Activated CD8-positive, alpha-beta T cell treated with anti-CD3 and anti-CD28 coated beads, Interleukin-2, amount 10 ng/mL, durations not matched to agents 7 days and 5 days (primary cell): ENCODE measurements at regions not wholly inside any gene's neighbourhood (a gene's known extent, or its start where the extent isn't known, plus 50 kb on each side); places are given as distances from the start of the nearest gene placed in this dataset.

ENCODE experiments used
- ATAC-seq: fragments of 150-1000 bp; cut with Tn5 transposase; one replicate; pipeline ENCODE4 v1.10.0; 2021; ENCODE audit warnings: moderate library complexity
- CTCF ChIA-PET: fragments of 350-600 bp; sonication (Branson Sonifier 250); formaldehyde crosslinking; loops from one replicate; lab custom pipeline; 2021; ENCODE audit warnings: antibody characterized with exemption; lab: Charles Lee
- POLR2A ChIA-PET: fragments of 350-600 bp; sonication (Branson Sonifier 250); formaldehyde crosslinking; loops from one replicate; lab custom pipeline; 2021; ENCODE audit warnings: antibody characterized with exemption; lab: Charles Lee
- DNase-seq: peaks from one replicate; pipeline ENCODE4 v3.0.0-alpha.2; 2020
- H3K27ac Mint-ChIP-seq: one replicate; pipeline ENCODE4 v1.8.0; 2021; ENCODE audit warnings: mild to moderate bottlenecking, mixed read lengths
- H3K27me3 Mint-ChIP-seq: one replicate; pipeline ENCODE4 v1.8.0; 2021; ENCODE audit warnings: low read depth, mixed read lengths
- H3K36me3 Mint-ChIP-seq: one replicate; pipeline ENCODE4 v1.8.0; 2021; ENCODE audit warnings: low read depth, mixed read lengths
- H3K4me1 Mint-ChIP-seq: one replicate; pipeline ENCODE4 v1.8.0; 2021; ENCODE audit warnings: low read depth, mixed read lengths
- H3K4me3 Mint-ChIP-seq: one replicate; pipeline ENCODE4 v1.8.0; 2021; ENCODE audit warnings: mild to moderate bottlenecking, mixed read lengths
- H3K9me3 Mint-ChIP-seq: one replicate; pipeline ENCODE4 v1.8.0; 2022; ENCODE audit warnings: mixed read lengths; ENCODE audit not compliant: insufficient read depth

DNA sequence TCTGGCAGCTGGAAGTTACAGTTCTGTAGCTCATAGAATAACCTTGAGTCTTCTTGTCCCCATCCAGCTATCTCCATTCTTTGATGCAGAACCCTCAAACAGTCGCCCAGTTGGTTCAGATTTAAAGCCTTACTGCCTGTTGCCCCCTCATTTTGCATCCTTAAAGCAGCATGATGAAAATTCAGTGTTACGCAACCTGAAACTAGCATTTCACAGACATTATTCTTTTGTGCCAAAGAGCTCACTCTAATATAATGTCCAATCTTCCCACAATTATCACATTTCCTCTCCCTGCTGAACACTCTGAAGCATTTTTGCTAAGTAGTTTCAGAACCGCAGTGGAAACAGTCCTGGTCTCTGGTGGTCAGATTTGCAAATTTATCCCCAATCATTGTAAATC lies 318.0 kb downstream of the PSAT1 start:
- DNase-seq (no peak), ATAC-seq (no peak)
- Mint-ChIP-seq H3K4me1 (no peaks in the 10 kb centered on the region), H3K27ac (no peak overlapping the region), H3K27me3 (no peaks in the 10 kb centered on the region), H3K36me3 (no peaks in the 10 kb centered on the region), H3K4me3 (no peak overlapping the region), H3K9me3 (no peaks in the 10 kb centered on the region)
- CTCF ChIA-PET, result no interaction called here
- POLR2A ChIA-PET, result no interaction called here

DNA sequence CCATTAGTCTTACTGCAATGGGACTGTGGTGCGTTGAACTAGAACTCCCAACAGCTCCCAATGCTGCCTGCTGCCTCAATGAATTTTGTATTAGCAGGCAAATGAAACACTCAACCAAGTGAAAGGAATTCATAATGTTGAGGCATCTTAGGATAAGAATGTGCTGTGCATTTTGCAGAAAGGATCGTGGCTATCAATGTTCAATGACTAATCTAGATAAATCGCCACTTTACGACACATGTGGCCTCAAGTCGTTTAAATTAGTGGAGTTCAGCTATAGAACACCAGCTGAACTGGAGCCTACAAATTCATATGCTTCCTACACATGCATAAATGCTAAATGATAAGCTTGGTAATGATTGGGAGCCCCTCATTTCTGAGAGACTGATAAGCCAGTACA lies 318.4 kb downstream of the PSAT1 start:
- ChIA-PET CTCF (no interaction called here), POLR2A (no interaction called here)
- no peak for ATAC-seq
- DNase-seq, result no peak
- no peak overlapping the region for H3K4me3 Mint-ChIP-seq
- no peak overlapping the region for H3K27ac Mint-ChIP-seq
- no peaks in the 10 kb centered on the region for H3K36me3 Mint-ChIP-seq
- H3K4me1 Mint-ChIP-seq, result no peaks in the 10 kb centered on the region
- H3K9me3 Mint-ChIP-seq, result no peaks in the 10 kb centered on the region
- no peaks in the 10 kb centered on the region for H3K27me3 Mint-ChIP-seq

DNA sequence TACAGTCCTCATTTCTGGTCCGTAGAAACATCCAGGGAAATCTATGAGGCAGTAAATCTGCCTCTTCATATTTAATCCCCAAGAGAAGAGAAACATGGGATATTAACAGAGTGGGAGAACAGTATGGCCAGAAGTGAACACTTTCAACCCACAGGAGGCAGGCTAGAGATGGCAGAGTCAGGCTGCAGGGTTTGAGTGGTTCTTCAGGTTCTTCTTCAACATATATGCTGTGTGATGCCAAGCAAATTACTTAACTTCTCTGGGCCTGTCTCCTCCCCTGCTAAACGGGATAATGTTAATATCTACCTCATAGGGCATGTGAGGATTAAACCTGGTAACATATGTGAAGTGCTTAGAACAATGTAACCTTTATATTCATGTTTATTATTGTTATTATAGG lies 321.8 kb downstream of the PSAT1 start:
- H3K36me3 Mint-ChIP-seq, result no peaks in the 10 kb centered on the region
- ChIA-PET CTCF (no interaction called here), POLR2A (no interaction called here)
- H3K27ac Mint-ChIP-seq, result no peak overlapping the region
- no peaks in the 10 kb centered on the region for H3K4me1 Mint-ChIP-seq
- no peaks in the 10 kb centered on the region for H3K27me3 Mint-ChIP-seq
- no peak overlapping the region for H3K4me3 Mint-ChIP-seq
- no peaks in the 10 kb centered on the region for H3K9me3 Mint-ChIP-seq
- ATAC-seq, result no peak
- no peak for DNase-seq

DNA sequence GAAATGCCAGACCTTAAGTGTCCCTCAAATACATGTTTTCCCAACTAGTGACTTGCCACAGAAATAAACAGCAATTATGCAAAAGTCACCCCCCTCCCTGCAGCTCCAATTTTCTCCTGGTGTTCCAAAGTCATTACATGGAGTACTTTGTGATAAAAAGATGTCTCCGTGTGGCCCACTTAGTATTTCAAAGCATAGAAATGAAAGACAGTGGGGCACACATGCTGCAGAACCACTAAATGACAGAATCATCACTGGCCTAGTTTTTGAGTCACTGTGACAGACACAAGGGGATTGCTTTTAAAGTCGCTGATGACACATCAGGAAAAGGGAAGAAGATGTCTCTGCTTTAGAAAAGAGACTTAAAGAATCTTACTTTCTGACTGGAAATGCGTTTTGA lies 323.4 kb downstream of the PSAT1 start:
- Mint-ChIP-seq H3K4me3 (no peak overlapping the region), H3K27me3 (no peaks in the 10 kb centered on the region), H3K9me3 (no peaks in the 10 kb centered on the region), H3K36me3 (no peaks in the 10 kb centered on the region), H3K4me1 (no peaks in the 10 kb centered on the region), H3K27ac (no peak overlapping the region)
- ChIA-PET POLR2A (no interaction called here), CTCF (no interaction called here)
- ATAC-seq (no peak), DNase-seq (no peak)

DNA sequence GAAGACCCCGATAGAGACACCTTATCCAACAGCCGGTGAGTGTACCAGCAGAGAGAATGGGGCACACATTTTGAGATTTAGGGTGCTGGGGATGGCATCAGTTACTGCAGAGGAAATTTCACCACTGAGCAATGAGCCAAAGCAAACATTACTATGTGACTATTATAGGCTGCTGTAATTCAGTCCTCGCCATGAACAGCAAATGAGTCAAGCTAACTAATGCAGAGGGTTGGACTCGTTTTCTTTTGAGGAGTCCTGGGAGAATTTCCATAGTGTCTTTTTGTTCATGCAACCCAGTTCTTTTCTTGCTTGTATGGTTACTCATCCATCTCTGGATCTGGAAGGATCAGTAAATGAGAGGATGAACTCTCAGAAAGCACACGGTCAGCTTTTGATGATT lies 323.8 kb downstream of the PSAT1 start:
- Mint-ChIP-seq H3K4me3 (no peak overlapping the region), H3K27ac (no peak overlapping the region), H3K9me3 (no peaks in the 10 kb centered on the region), H3K36me3 (no peaks in the 10 kb centered on the region), H3K4me1 (no peaks in the 10 kb centered on the region), H3K27me3 (no peaks in the 10 kb centered on the region)
- no peak for DNase-seq
- POLR2A ChIA-PET, result no interaction called here
- CTCF ChIA-PET, result no interaction called here
- ATAC-seq, result no peak

DNA sequence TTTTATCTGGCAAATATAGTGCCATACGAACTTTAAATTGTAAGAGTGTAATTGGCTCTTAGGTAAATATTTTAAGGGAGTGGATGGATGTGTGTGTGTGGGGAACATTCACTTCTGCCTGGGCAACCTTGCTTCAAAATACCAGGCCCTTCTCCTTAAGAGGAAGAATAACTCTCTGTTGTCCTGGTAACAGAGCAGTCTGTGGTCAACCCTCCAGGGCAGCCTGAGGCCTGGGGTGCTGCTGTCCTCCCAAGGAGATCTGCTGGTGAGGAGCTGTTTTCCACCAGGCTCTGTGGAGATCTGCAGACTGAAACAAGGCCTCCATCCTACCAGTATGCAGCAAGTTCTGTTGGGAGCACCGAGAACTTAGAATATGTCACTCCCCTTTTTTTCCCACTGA lies 325.2 kb downstream of the PSAT1 start:
- no peaks in the 10 kb centered on the region for H3K36me3 Mint-ChIP-seq
- ATAC-seq (no peak), DNase-seq (no peak)
- no peaks in the 10 kb centered on the region for H3K9me3 Mint-ChIP-seq
- POLR2A ChIA-PET, result interaction anchor here (0.5 kb wide), 1 partner anchor 50 kb away, joined by 4 read pairs; no protein-coding TSS in a partner anchor
- no peak overlapping the region for H3K27ac Mint-ChIP-seq
- CTCF ChIA-PET, result no interaction called here
- H3K4me1 Mint-ChIP-seq, result no peaks in the 10 kb centered on the region
- no peaks in the 10 kb centered on the region for H3K27me3 Mint-ChIP-seq
- H3K4me3 Mint-ChIP-seq, result no peak overlapping the region

DNA sequence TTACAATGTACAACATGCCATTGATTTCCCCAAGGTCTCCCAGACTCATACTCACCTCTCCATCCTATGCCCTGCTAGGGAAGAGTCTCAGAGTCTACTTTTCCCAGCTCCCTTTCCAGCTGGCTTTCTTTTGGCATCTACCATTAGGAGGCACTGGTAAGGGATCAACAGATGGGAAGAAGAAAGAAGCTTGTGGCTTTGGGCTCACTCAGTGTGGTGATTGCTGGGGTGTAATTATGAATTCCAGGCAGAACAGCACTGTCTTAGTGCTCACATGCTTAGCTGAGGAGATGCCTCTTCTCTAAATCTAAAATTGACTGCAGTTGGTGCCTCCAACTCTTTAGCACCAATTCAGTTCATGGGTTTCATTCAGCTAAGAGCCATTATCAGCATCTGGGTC lies 330.0 kb downstream of the PSAT1 start:
- no peak overlapping the region for H3K4me3 Mint-ChIP-seq
- ChIA-PET CTCF (no interaction called here), POLR2A (no interaction called here)
- H3K9me3 Mint-ChIP-seq, result no peaks in the 10 kb centered on the region
- H3K36me3 Mint-ChIP-seq, result no peaks in the 10 kb centered on the region
- H3K4me1 Mint-ChIP-seq, result no peaks in the 10 kb centered on the region
- no peaks in the 10 kb centered on the region for H3K27me3 Mint-ChIP-seq
- ATAC-seq (no peak), DNase-seq (no peak)
- H3K27ac Mint-ChIP-seq, result no peak overlapping the region

DNA sequence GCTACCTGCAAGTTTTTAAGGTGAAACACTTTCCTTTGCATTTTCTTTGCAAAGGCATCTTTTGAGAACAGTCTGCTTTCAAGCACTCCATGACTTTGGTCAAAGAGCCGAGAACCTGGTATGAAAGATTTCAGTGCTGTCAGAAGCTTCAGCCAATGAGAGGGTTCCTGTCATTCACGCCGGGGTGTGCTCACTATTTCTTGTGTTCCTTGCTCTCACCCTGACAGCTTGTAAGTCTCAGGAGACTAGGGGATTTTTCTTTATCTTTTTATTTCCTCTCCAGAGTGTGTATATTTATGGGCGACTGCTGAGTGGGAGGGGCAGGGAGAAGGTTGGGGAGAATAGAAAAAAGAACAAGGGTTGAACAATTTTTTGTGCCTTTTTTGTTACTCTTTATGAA lies 334.0 kb downstream of the PSAT1 start:
- ChIA-PET POLR2A (no interaction called here), CTCF (no interaction called here)
- no peaks in the 10 kb centered on the region for H3K36me3 Mint-ChIP-seq
- H3K9me3 Mint-ChIP-seq, result no peaks in the 10 kb centered on the region
- no peaks in the 10 kb centered on the region for H3K27me3 Mint-ChIP-seq
- no peak overlapping the region for H3K27ac Mint-ChIP-seq
- H3K4me1 Mint-ChIP-seq, result no peaks in the 10 kb centered on the region
- no peak for DNase-seq
- no peak for ATAC-seq
- H3K4me3 Mint-ChIP-seq, result no peak overlapping the region

DNA sequence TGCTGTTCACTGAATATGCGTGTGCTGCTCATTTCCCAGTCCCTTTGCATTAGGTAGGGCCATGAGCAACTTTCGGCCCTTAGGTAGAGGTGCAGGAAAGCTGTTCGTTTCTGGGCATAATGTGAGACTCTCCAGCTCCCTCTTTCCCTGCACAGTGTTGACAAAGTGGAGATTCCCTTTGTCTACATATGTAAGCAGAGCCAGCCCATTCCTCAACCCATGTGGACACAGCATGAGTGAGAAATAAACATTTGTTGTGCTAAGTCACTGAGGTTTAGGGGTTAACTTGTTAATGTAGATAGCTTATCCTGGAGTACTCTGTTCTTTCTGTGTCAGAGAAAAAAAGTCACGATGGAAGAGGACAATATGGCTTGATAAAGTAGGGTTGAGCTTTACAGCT lies 343.8 kb downstream of the PSAT1 start:
- H3K4me1 Mint-ChIP-seq, result no peaks in the 10 kb centered on the region
- ChIA-PET POLR2A (no interaction called here), CTCF (no interaction called here)
- ATAC-seq, result no peak
- H3K27me3 Mint-ChIP-seq, result no peaks in the 10 kb centered on the region
- H3K36me3 Mint-ChIP-seq, result no peaks in the 10 kb centered on the region
- no peak for DNase-seq
- no peaks in the 10 kb centered on the region for H3K9me3 Mint-ChIP-seq
- H3K4me3 Mint-ChIP-seq, result no peak overlapping the region
- no peak overlapping the region for H3K27ac Mint-ChIP-seq

DNA sequence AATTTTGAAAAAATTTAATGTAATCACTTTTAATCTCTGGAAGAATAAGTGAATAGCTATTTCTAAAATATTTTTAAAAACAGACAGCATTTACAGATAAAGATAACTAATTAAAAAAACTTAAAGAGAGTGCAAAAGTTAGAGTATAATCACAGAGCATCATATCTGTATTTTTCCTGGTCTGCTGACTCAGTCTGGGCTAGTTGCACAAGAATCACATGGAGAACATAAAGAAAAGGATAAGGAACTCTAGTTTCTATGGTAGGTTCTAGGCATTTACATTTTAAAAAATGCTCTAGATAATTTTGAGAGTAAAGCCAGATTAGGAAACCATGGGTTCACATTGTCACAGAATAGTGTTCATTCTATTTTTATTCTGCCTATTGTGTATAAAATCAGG lies 347.4 kb downstream of the PSAT1 start:
- no peaks in the 10 kb centered on the region for H3K27me3 Mint-ChIP-seq
- CTCF ChIA-PET, result interaction anchor here (0.7 kb wide), 1 partner anchor 1058 kb away, joined by 3 read pairs; no protein-coding TSS in a partner anchor
- no peak for ATAC-seq

DNA sequence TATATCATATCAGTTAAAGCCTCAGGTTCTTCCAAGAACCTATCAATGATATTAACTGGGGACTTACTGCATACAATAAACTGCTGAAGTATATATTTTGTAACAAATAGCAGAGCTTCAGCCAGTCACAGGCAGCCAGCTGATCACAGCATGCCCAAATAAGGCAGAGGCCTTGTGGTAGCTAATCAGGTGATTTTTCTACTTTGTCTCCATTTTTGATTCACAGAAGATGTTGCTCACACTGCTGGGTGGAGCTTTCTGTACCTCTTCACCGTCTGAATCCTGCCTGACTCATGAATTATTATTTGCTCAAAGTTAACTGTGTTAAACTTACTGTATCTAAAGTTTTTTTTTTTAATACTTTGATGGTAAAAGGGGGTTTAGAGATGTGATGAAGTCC lies 357.4 kb downstream of the PSAT1 start:
- H3K27ac Mint-ChIP-seq, result no peak overlapping the region
- no peaks in the 10 kb centered on the region for H3K36me3 Mint-ChIP-seq

More for the DNA sequence above, 347.4 kb downstream of the PSAT1 start:
- POLR2A ChIA-PET, result no interaction called here
- H3K4me1 Mint-ChIP-seq, result no peaks in the 10 kb centered on the region
- peaks cover 4% of the 10 kb centered on the region for H3K9me3 Mint-ChIP-seq
- H3K4me3 Mint-ChIP-seq, result no peak overlapping the region
- DNase-seq, result no peak
- H3K36me3 Mint-ChIP-seq, result no peaks in the 10 kb centered on the region
- H3K27ac Mint-ChIP-seq, result no peak overlapping the region

DNA sequence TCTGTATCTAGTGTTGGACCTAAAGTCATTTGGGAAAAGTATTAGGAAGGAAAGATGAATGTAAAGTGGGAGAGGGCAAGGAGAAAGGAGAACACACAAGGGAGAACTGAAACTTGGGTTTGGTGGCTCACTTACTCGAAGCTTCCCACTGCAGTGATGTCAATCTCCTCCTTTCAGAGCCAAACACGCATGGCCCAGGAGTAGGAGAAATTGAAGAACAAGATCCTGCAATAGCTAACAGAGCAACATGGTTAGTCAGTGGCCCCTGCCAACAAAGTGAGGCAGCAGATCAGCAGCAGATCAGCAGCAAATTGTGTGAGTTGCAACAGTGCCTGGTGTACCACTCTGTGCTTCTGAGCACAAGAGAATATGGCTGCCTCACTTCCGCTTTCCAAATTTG lies 366.4 kb downstream of the PSAT1 start:
- no peaks in the 10 kb centered on the region for H3K4me1 Mint-ChIP-seq
- ChIA-PET CTCF (no interaction called here), POLR2A (no interaction called here)
- H3K9me3 Mint-ChIP-seq, result no peaks in the 10 kb centered on the region
- no peak overlapping the region for H3K27ac Mint-ChIP-seq
- H3K27me3 Mint-ChIP-seq, result no peaks in the 10 kb centered on the region
- no peaks in the 10 kb centered on the region for H3K36me3 Mint-ChIP-seq
- no peak for ATAC-seq
- DNase-seq, result no peak
- no peak overlapping the region for H3K4me3 Mint-ChIP-seq

More for the DNA sequence above, 357.4 kb downstream of the PSAT1 start:
- no peaks in the 10 kb centered on the region for H3K9me3 Mint-ChIP-seq
- H3K27me3 Mint-ChIP-seq, result no peaks in the 10 kb centered on the region
- ChIA-PET CTCF (no interaction called here), POLR2A (no interaction called here)
- H3K4me1 Mint-ChIP-seq, result no peaks in the 10 kb centered on the region
- H3K4me3 Mint-ChIP-seq, result no peak overlapping the region
- DNase-seq (no peak), ATAC-seq (no peak)

DNA sequence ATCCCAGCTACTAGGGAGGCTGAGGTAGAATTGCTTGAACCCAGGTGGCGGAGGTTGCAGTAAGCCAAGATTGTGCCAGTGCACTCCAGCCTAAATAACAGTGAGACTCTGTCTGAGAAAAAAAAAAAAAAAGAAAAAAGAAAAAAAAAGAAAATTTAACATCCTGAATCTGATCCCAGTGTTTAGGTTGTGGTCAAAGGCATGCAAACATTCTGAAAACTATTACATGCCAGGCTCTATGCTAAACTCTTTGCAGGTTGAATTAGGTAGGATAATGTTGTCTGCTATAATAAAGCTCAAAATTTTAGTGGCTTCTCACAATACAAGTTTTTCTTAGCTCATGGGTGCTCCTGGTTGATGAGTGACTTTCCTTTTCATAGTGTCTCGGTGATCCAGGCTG lies 367.4 kb downstream of the PSAT1 start:
- Mint-ChIP-seq H3K27me3 (no peaks in the 10 kb centered on the region), H3K36me3 (no peaks in the 10 kb centered on the region), H3K27ac (no peak overlapping the region), H3K4me3 (no peak overlapping the region), H3K9me3 (no peaks in the 10 kb centered on the region), H3K4me1 (no peaks in the 10 kb centered on the region)
- POLR2A ChIA-PET, result no interaction called here
- ATAC-seq (no peak), DNase-seq (no peak)
- CTCF ChIA-PET, result no interaction called here
